ENCODE measurements at regions not wholly inside any gene's neighbourhood (a gene's known extent, or its start where the extent isn't known, plus 50 kb on each side); places are given as distances from the start of the nearest gene placed in this dataset.

- no peak for DNase-seq
- TF ChIP-seq POLR2A (IDR thresholded peaks at IDR 0.05) (no peak), POLR2AphosphoS5 (IDR thresholded peaks at IDR 0.05) (no peak), CTCF (IDR thresholded peaks at IDR 0.05) (no peak), EP300 (IDR thresholded peaks at IDR 0.05) (no peak)
- Histone ChIP-seq H3K4me1 (no peaks in the 10 kb centered on the region), H3K27me3 (no peaks in the 10 kb centered on the region), H3K27ac (no peak overlapping the region), H3K36me3 (no peaks in the 10 kb centered on the region), H3K4me3 (no peak overlapping the region), H3K9me3 (no peaks in the 10 kb centered on the region)
- 86 to 91% (median 88%) methylated on average over 8 of the region's 8 CpGs for WGBS, 5 donors
- intact Hi-C loops (cut with DNase I; ENCODE audit: low total_unique reads), result no loop called here
Measured at GRCh38 chr7:26467104-26467503, 175.4 kb downstream of the SNX10 start.

- TF ChIP-seq POLR2AphosphoS5 (IDR thresholded peaks at IDR 0.05) (no peak), CTCF (IDR thresholded peaks at IDR 0.05) (no peak), EP300 (IDR thresholded peaks at IDR 0.05) (no peak), POLR2A (IDR thresholded peaks at IDR 0.05) (no peak)
Measured at GRCh38 chr7:26467541-26467940, 175.9 kb downstream of the SNX10 start.

GRCh38 chr7:26468625-26469024 lies 177.0 kb downstream of the SNX10 start:
- Histone ChIP-seq H3K9me3 (no peaks in the 10 kb centered on the region), H3K27me3 (no peaks in the 10 kb centered on the region), H3K4me1 (no peaks in the 10 kb centered on the region), H3K27ac (no peak overlapping the region), H3K36me3 (no peaks in the 10 kb centered on the region), H3K4me3 (no peak overlapping the region)
- 80 to 87% (median 81%) methylated on average over 7 of the region's 7 CpGs for WGBS, 5 donors
- no peak for DNase-seq
- TF ChIP-seq CTCF (IDR thresholded peaks at IDR 0.05) (no peak), EP300 (IDR thresholded peaks at IDR 0.05) (no peak), POLR2A (IDR thresholded peaks at IDR 0.05) (no peak), POLR2AphosphoS5 (IDR thresholded peaks at IDR 0.05) (no peak)
- intact Hi-C loops (cut with DNase I; ENCODE audit: low total_unique reads), result no loop called here

More at GRCh38 chr7:26467541-26467940, 175.9 kb downstream of the SNX10 start:
- no peaks in the 10 kb centered on the region for H3K36me3 ChIP-seq
- intact Hi-C loops (cut with DNase I; ENCODE audit: low total_unique reads), result no loop called here
- H3K4me1 ChIP-seq, result no peaks in the 10 kb centered on the region
- DNase-seq, result no peak
- H3K27ac ChIP-seq, result no peak overlapping the region
- WGBS, 5 donors, result 75 to 80% (median 79%) methylated on average over 3 of the region's 3 CpGs
- H3K9me3 ChIP-seq, result no peaks in the 10 kb centered on the region
- H3K4me3 ChIP-seq, result no peak overlapping the region
- H3K27me3 ChIP-seq, result no peaks in the 10 kb centered on the region

GRCh38 chr7:26469188-26469587 lies 177.5 kb downstream of the SNX10 start:
- Histone ChIP-seq H3K27me3 (no peaks in the 10 kb centered on the region), H3K27ac (no peak overlapping the region), H3K36me3 (no peaks in the 10 kb centered on the region), H3K9me3 (no peaks in the 10 kb centered on the region), H3K4me3 (no peak overlapping the region), H3K4me1 (no peaks in the 10 kb centered on the region)
- TF ChIP-seq EP300 (IDR thresholded peaks at IDR 0.05), result no peak
- no peak for TF ChIP-seq CTCF (IDR thresholded peaks at IDR 0.05)
- no peak for TF ChIP-seq POLR2AphosphoS5 (IDR thresholded peaks at IDR 0.05)
- no peak for TF ChIP-seq POLR2A (IDR thresholded peaks at IDR 0.05)
- whole genome bisulfite sequencing, 5 donors, result 60 to 91% (median 75%) methylated on average over 1 of the region's 1 CpG
- DNase-seq, result no peak
- intact Hi-C loops (cut with DNase I; ENCODE audit: low total_unique reads), result no loop called here

Measured in stomach (tissue), 8 donors.